Kidney (tissue), 13 donors: ENCODE measurements at regions not wholly inside any gene's neighbourhood (a gene's known extent, or its start where the extent isn't known, plus 50 kb on each side); places are given as distances from the start of the nearest gene placed in this dataset.

Experiments used
- DNase-seq, 5 donors: peaks; one replicate each; pipeline ENCODE4 v3.0.0-alpha.2; 2013 to 2020
- FAIRE-seq: peaks from 2 replicates; lab custom pipeline; 2012; peaks lifted over from hg19 to GRCh38; lab: Jason Lieb, UNC
- H3K27ac ChIP-seq, 2 donors: one replicate each; pipeline ENCODE4 v1.7.0; 2013; ENCODE audit warnings: low read depth in 2 of 2, low read length in 2 of 2, inconsistent platforms in 1 of 2
- H3K27me3 ChIP-seq: one replicate; pipeline ENCODE4 v1.7.1; 2013; ENCODE audit warnings: low read length, inconsistent platforms; ENCODE audit not compliant: control insufficient read depth, insufficient read depth
- H3K36me3 ChIP-seq, 3 donors: one replicate each; pipeline versions ENCODE4 v1.7.0 to v1.7.1; 2013; ENCODE audit warnings: low read length in 3 of 3, control low read depth in 1 of 3, inconsistent platforms in 1 of 3; ENCODE audit not compliant: insufficient read depth in 3 of 3, control insufficient read depth in 2 of 3
- H3K4me1 ChIP-seq, 3 donors: one replicate each; pipeline versions ENCODE4 v1.7.0 to v1.7.1; 2013; ENCODE audit warnings: low read length in 3 of 3, inconsistent platforms in 1 of 3, low read depth in 1 of 3; ENCODE audit not compliant: control insufficient read depth in 2 of 3, insufficient read depth in 2 of 3
- H3K4me3 ChIP-seq, 3 donors: one replicate each; pipeline versions ENCODE4 v1.7.0 to v1.8.1; 2013; ENCODE audit warnings: low read length in 3 of 3, control low read depth in 1 of 3, inconsistent platforms in 1 of 3
- H3K9ac ChIP-seq, 3 donors: one replicate each; pipeline versions ENCODE4 v1.7.0 to v1.7.1; 2013; ENCODE audit warnings: low read length in 3 of 3, control low read depth in 1 of 3, inconsistent platforms in 1 of 3
- H3K9me3 ChIP-seq, 3 donors: one replicate each; pipeline versions ENCODE4 v1.7.0 to v1.7.1; 2013; ENCODE audit warnings: low read length in 3 of 3, control low read depth in 1 of 3, inconsistent platforms in 1 of 3; ENCODE audit not compliant: control insufficient read depth in 2 of 3, insufficient read depth in 1 of 3
- intact Hi-C: fragments of 100-400 bp; cut with DNase I; formaldehyde crosslinking; loops from one replicate; pipeline ENCODE4 v1.11.1; 2022
- TF ChIP-seq, protein P1 (sequence below): IDR thresholded peaks from 3 replicates; pipeline ENCODE4 v1.5.1; 2012; ENCODE audit warnings: mild to moderate bottlenecking, moderate library complexity, borderline replicate concordance; ENCODE audit not compliant: insufficient read depth; ENCODE audit errors: extremely low read depth
- donor health status: control.
- donor health status: control.
- donor health status: control.
- donor health status: control.
- donor health status: control.
- donor health status: DM: yes; HTN: yes; CAD: no.
- donor health status: Normal renal cell carcinoma (clear cell type).

DNA sequence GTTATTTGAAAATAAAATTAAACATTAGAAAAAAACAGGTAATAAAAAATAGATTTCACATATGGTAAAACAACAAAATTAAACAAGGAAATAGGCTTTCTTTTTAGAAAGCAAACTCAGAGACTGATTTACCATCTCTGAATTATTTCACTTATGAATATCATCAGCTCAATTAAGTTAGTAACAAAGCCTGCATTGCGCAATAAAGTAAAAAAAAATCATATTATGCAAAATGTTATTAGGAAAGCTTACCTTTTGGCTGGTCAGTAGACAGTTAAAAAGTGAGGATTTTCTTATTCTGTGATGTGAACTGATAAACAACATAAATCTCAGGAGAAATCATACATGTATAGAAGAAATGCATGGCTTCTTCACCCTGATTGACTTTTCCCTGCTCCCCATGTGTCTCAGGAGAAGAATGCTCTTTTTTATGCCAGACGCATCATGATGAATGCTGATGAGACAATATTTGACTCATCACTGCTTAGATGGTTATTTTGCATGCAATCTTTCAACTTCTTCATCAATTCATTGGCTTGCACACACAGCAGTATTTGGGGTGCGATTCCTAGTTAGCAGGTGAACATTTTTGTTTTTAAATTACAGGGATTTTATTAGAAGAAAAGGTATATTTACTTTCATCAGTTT lies 124.5 kb upstream of the USP15 start:
- FAIRE-seq: no peak
- Histone ChIP-seq H3K27me3 (no peaks in the 10 kb centered on the region), H3K4me3 (no peak overlapping the region), H3K4me1 (no peaks in the 10 kb centered on the region), H3K27ac (no peak overlapping the region), H3K36me3 (no peaks in the 10 kb centered on the region), H3K9me3 (no peaks in the 10 kb centered on the region), H3K9ac (no peak overlapping the region)
- no peak for DNase-seq
- TF ChIP-seq, protein P1, sequence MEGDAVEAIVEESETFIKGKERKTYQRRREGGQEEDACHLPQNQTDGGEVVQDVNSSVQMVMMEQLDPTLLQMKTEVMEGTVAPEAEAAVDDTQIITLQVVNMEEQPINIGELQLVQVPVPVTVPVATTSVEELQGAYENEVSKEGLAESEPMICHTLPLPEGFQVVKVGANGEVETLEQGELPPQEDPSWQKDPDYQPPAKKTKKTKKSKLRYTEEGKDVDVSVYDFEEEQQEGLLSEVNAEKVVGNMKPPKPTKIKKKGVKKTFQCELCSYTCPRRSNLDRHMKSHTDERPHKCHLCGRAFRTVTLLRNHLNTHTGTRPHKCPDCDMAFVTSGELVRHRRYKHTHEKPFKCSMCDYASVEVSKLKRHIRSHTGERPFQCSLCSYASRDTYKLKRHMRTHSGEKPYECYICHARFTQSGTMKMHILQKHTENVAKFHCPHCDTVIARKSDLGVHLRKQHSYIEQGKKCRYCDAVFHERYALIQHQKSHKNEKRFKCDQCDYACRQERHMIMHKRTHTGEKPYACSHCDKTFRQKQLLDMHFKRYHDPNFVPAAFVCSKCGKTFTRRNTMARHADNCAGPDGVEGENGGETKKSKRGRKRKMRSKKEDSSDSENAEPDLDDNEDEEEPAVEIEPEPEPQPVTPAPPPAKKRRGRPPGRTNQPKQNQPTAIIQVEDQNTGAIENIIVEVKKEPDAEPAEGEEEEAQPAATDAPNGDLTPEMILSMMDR: no peak
- intact Hi-C loops: no loop called here

DNA sequence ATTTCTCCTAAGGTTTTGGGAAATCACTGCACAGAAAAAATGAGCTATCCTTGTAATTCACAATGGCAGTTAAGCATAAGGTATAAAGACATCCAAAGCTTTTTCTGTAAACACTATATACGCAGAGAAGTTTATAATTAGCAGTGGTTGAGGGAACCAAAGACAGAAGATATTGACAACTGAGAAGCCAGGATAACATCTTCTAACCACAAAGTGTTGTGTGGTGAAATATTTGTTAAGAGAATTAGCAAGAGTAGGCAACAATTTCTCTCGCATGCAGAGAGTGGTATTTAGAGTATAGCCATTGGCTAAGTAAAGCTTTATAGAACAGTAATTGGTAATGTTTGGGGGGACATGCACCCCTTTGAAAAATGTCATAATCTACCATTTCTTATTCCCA lies 123.7 kb upstream of the USP15 start:
- H3K36me3 ChIP-seq: no peaks in the 10 kb centered on the region
- H3K9ac ChIP-seq: no peak overlapping the region
- no peaks in the 10 kb centered on the region for H3K4me1 ChIP-seq
- intact Hi-C loops: no loop called here
- FAIRE-seq: no peak
- no peak overlapping the region for H3K27ac ChIP-seq
- TF ChIP-seq, protein P1: no peak
- H3K4me3 ChIP-seq: no peak overlapping the region
- H3K27me3 ChIP-seq: no peaks in the 10 kb centered on the region
- DNase-seq: no peak
- no peaks in the 10 kb centered on the region for H3K9me3 ChIP-seq

DNA sequence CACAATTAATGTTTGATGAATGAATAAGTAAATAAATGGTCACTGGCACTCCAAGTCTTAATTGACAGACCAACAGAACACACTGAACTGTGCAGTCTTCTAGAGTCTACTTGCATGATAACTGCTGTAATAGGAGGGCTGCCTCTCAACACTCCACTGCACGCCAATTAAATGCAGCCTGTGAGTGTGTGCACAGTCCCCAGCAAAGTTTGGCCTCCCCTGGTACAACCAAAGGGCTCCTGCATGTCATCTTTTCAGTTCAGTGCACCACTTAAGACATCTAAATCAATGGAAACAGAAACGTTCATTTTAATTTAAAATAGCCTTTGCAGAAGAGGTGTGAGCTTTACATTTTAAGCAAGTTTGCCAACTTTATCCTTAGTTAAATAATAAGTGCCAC lies 121.7 kb upstream of the USP15 start:
- no peaks in the 10 kb centered on the region for H3K27me3 ChIP-seq
- H3K4me3 ChIP-seq: no peak overlapping the region
- H3K4me1 ChIP-seq: no peaks in the 10 kb centered on the region
- no peak overlapping the region for H3K27ac ChIP-seq
- FAIRE-seq: no peak
- no peaks in the 10 kb centered on the region for H3K9me3 ChIP-seq
- DNase-seq: peak in 2 of 5 donors; percentile 2 to 20
- TF ChIP-seq, protein P1: no peak
- no peaks in the 10 kb centered on the region for H3K36me3 ChIP-seq
- no peak overlapping the region for H3K9ac ChIP-seq
- intact Hi-C loops: no loop called here

DNA sequence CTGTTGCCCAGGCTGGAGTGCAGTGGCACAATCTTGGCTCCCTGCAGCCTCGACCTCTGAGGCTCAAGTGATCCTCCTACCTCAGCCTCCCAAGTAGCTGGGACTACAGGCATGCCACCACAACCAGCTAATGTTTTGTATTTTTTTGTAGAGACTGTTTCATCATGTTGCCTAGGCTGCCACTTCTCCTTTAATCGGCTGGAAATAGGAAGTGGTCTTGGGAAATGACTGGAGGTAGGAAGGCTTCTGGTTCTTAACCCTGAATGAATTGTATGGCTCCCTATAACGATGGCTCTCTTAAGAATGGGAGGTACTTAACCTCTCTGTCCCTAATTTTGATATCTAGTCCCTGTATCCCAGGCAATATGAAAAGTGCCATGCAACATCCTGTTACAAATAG lies 113.9 kb upstream of the USP15 start:
- H3K4me1 ChIP-seq: no peaks in the 10 kb centered on the region
- TF ChIP-seq, protein P1: no peak
- no peaks in the 10 kb centered on the region for H3K36me3 ChIP-seq
- no peak overlapping the region for H3K4me3 ChIP-seq
- no peak overlapping the region for H3K27ac ChIP-seq
- no peak overlapping the region for H3K9ac ChIP-seq
- intact Hi-C loops: no loop called here
- no peak for FAIRE-seq
- DNase-seq: no peak
- no peaks in the 10 kb centered on the region for H3K27me3 ChIP-seq
- H3K9me3 ChIP-seq: no peaks in the 10 kb centered on the region
